ENCODE measurements at regions not wholly inside any gene's neighbourhood (a gene's known extent, or its start where the extent isn't known, plus 50 kb on each side); places are given as distances from the start of the nearest gene placed in this dataset.
A peak's percentile ranks its signal among the peaks of the same experiment; 100 is the strongest.

DNA sequence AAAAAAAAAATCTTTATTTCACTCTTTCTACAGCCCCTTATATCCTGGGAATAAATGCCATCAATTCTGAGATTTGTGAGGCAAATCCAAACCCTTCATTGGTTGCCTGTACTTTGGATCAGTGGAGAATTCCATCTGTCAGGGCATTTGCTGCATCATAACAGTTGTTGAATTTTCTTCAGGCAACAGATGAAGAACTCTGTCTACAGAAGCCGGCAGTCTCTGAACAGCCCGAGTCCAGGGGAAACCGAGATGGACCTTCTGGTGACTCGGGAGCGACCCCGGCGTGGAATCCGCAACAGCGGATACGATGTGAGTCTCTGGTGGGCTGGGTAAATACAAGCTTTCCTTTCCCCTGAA, 82.3 kb downstream of the C11orf91 start:
- no peak for DNase-seq
- intact Hi-C loops (cut with DNase I) = no loop called here

DNA sequence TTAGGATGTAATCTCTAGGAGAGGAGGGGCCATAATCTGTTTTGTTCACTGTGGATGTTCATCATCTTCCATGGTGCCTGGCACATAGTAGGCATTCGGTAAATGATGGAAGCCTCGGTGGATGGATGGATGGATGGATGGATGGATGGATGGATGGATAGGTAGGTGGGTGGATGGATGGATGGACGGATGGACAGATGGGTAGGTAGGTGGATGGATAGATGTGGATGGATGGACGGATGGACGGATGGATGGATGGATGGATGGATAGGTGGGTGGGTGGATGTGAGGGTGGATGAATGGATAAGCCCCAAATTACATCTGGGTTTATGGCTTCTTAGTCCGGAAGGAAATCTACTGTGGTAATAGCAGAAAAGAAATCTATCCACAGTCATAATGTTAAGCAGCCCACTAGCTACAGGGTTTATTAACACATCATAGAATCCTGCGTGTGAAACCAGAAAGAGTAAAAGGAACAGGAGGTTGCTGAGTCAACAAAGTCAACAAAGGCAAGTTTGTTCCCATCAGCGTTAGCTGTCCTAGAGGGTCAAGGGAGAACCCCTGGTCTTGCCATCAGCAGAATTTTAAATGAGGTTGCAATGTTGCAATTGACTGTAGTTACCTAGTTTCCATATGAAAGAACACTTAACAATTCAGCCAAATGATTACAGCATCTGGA, 82.8 kb downstream of the C11orf91 start:
- intact Hi-C loops (cut with DNase I) = no loop called here
- no peak for DNase-seq

DNA sequence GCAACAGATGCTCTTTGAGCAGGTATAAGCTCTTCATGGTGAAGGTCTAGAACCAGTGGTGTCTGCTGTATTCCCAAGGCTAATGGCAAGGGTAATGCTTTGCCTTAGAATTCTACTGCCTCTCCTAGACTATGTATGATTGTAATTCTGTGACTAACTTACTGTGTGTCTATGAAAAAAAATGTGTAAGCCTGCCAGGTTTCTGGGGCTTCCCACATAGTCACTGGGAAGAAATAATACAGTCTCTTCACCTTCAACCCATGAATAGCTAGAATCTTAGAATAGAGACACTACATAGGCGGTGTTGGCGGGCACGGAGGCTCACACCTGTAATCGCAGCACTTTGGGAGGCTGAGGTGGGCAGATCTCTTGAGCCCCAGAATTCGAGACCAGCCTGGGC, 84.1 kb downstream of the C11orf91 start:
- intact Hi-C loops (cut with DNase I) = no loop called here

DNA sequence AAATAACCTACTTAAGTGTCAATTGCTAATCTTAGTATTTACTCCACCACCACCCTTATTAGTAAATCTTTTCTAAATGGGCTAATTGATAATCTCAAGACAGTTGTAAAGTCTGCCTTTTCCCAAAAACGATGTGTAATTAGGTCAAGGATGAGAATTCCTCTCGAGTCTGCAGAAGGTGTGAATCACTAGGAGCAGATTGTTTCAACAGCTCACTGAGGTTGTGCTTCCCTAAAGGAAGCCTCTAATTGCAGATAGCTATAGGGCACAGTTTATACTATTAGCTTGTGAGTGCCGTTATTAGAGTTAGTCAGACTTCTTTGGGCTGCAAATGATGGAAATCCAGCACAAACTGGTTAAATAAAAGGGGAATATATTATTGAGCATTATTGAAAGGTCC, 84.9 kb downstream of the C11orf91 start:
- DNase-seq = no peak
- intact Hi-C loops (cut with DNase I) = no loop called here

More for the DNA sequence above, 84.1 kb downstream of the C11orf91 start:
- peak in 5 of 42 donors; percentile 33 to 61 (median 42) for DNase-seq

DNA sequence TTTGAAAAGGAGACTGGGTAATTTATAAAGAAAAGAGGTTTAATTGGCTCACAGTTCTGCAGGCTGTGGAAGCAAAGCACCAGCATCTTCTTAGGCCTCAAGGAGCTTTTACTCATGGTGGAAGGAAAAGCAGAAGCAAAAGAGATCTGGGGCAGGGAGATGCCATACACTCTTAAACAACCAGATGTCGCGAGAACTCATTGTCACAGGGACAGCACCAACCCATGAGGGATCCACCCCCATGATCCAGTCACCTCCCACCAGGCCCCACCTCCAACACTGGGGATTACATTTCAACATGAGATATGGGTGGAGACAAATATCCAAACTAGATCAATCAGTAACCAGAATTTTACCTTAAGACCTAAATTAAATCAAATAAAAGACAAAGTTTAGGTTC, 87.2 kb downstream of the C11orf91 start:
- no peak for DNase-seq
- intact Hi-C loops (cut with DNase I) = no loop called here

DNA sequence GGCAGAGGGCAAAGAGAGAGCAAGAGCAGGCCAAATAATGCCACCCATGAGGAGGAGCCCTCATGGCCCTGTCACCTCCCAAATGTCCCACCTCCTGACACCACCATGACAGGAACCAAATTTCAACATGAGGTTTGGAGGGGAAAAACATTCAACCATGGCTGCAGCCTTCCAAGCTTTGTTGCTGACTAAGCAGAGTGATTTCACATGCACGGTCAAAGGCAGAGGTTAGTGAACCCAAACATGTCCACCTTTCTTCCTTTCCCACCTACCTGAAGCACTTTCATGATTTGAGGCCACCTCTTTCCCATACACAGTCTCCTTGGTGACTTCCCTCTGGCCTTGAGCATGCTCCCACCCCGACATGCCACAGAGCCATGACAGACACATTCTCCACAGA, 89.7 kb downstream of the C11orf91 start:
- intact Hi-C loops (cut with DNase I) = no loop called here
- no peak for DNase-seq

DNA sequence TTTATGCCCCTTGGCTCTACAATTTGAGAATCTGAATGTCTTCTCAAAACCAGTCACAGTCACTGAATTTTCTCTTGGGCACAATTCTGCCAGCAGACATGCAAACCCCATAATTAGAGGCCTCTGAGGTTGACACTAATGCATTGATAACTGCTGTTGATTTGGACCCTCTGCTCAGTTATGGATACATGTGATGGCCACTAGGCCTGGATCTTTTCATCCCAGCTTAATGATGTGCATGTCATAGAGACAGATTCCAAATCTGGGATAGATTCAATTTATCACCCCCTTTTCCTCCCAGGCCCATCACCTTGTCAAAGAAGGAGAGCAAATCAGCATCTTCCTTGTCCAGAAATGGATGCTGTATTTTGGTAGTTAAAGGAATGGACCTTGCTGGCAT, 92.2 kb downstream of the C11orf91 start:
- intact Hi-C loops (cut with DNase I) = no loop called here
- no peak for DNase-seq

DNA sequence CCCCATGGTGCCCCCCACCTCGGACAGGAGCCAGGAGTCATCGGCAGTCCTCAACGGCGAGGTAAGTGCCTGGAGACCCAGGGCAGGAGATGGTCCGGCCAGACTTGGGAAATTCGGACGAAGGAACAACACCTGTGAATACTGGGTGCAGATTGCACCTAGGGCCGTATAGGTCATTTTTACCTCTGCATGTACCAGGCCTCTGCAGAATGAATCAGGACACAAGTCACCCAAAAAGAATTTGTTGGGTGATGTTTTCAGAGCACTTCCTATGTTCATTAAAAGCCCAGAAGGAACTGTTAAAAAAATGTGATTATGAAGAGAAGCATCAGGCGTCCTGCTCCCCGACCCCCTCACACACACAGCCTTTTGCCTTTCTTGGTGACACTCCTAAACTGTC, 93.9 kb downstream of the C11orf91 start:
- intact Hi-C loops (cut with DNase I) = no loop called here
- DNase-seq = no peak

DNA sequence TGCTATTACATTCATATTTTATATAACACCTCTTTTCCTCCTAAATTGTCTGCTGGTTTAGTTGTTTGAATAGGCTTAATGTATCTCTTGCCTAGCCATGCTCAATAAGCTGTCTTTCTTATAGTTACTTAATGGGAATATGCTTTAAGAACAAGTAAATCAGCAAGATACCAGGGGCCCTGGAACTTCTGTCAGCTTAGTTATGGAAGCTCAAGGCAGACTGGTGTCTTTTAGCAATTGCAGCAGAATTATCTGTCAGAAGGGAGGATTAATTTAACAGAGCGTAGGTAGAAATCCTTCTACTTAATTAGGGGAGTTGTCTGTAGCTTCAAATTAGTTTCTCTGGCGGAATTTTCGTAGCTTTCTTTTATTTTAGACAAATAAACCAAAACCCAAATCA, 94.9 kb downstream of the C11orf91 start:
- DNase-seq = peak in 3 of 42 donors; percentile 36 to 51 (median 36)
- intact Hi-C loops (cut with DNase I) = no loop called here

DNA sequence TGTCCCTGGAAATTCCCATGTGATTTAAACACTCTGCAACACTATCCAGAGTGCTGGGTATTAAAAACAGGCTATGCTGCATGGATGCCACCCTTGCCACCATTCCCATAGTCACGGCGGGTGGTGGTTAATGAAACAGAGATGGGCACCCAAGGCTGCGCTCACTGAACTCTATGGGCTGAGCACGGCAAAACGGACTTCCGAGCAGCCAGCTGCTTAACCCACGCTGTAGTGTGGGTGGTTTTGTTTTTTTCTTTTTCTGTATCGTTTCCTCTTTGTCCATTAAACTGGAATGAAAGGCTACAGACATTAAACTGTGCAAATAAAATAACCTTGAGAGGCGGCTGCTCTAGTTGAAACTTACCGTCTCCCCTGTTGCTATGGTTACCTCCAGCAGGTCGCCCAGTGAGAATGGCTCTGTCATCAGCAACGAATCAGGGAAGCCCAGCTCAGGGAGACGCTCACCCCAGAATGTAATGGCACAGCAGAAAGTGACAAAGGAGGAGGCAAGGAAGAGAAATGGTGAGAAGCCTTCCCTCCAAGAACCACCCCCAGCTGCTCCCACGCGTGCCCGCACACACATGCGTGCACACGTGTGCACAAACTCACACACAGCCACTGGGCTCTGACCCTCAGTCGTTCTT, 102.1 kb downstream of the C11orf91 start:
- peak; percentile 27 to 94 (median 74) for DNase-seq
- intact Hi-C loops (cut with DNase I) = no loop called here

DNA sequence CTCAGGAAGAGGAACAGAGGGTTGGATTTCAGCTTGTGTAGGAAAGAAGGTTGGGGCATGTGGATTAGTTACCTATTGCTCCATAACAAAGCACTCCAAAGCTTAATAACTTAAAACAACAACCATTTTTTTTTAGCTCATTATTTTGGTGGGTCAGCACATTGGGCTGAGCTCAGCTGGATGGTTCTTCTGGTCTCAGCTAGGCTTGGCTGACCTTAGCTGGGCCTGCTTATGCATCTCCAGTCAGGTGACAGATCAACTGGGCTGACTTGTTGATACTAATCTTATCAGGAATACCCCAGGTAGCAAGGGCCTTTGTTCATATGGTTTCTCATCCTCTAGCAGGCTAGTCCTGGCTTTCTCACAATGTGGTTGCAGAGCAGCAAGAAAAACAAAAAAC, 106.4 kb downstream of the C11orf91 start:
- DNase-seq = no peak
- intact Hi-C loops (cut with DNase I) = no loop called here

DNA sequence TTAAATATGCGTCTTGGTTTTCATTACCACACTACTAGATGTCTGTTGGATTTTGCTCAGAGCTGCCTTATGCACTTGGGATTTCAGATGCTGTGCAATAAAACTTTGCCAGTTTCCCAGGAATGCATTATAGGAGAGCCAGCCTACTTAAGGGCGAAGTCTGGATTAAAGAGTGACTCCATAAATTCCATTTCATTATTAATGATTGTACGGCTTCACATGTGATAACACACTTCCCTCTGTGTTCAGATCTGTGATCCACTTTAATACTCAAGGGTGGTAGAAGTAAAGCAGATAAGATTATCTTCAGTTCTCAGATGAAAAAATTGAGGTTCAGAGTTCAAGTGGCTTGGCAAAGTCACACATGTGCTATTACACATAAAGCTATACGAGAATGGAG, 110.2 kb downstream of the C11orf91 start:
- intact Hi-C loops (cut with DNase I) = no loop called here
- DNase-seq = no peak

DNA sequence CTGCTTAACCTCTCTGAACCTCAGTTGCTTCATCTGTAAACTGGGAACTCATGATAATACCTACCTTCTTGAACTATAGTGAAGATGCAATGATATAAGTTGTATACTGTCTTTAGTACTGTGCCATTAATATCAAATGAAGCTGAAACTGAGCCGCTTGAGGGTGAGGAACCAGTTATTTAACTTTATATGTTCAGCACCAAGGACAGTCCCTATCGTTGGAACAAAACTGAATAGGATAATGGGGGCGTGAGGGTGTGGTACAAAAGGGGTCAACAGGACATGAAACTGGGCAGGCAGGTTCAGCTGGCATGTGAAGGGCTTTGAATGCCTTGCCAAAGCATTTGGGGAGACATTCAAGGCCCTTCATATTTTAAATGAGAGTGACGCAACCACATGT, 112.6 kb downstream of the C11orf91 start:
- no peak for DNase-seq
- intact Hi-C loops (cut with DNase I) = no loop called here

DNA sequence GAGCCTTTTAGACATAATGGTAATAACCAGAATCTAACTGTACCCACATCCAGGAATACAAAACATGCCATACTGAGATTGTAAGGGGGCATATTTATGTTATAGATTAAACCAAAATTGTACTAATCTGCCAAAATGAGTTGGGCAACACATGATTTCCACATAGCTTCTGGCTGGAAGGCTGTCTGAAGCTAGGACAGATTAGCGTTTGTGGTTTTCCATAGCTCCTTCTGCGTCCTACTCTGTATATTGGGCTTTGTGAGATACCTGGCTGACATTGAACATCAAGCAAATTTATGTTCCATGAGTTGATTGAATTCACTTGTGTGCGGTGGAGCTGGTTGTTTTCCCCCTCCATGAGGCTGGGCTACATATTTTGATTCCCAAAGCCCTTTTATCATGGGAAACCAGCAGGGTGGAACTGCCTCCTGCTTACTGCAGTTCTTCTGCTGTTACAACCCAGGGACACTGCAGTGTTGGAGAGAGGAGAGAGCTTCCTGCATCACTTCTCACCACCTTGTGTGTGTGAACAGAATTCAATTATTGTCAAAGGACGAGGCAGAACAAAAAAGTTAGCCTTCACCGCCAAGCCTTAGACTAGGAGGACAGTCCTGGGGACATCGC, 114.9 kb downstream of the C11orf91 start:
- intact Hi-C loops (cut with DNase I) = no loop called here
- DNase-seq = no peak

DNA sequence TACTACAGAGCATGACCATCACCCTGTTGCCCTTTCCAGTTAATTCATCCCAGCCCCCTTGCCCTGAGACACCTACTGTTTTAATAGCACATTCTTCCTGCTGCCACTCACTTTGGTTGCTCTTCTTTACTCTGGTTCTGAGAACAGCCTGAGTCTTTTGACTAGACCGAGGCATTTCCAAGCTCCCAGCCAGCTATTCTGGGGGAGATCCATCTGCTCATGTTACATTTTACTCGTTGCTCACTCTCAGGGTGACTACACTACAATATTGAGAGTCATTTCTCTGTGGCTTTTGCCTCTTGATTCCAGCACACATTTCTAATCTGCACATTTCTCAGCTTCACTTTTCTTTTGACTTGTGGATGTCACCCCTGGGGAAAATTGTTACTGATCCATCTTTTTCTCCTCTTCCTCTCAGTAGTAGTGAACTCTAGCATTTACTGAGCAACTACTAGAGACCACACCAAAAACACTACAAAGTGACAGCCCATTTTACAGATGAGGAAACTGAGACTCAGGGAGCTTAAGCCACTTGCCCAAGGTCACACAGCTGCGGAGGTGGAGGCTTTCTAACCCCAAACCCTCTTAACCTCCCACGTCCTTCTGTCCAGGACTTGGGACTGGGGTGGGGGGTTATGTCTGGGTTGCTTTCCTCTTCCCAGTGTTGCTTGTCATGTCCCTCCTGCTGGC, 117.8 kb downstream of the C11orf91 start:
- no peak for DNase-seq
- intact Hi-C loops (cut with DNase I) = no loop called here

DNA sequence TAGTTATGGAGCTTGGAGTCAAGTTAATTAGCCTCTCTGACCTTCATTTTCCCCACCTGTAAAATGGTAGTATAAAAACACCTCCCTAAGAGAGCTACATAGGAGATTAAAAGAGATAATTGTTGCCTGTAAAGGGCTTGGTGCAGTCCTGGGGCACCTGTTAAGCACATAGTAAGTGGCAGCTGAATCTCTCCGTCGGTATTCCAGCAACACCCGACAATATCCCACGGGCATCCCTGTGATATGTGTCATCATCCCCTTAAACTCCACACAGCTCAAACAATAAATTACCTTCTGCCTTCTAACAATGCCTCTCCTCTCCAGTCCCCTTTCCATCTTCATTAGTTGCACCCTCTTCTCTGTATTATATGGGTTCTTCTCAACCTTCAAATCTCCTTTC, 121.5 kb downstream of the C11orf91 start:
- intact Hi-C loops (cut with DNase I) = no loop called here
- peak in 1 of 42 donors; percentile 4 for DNase-seq

DNA sequence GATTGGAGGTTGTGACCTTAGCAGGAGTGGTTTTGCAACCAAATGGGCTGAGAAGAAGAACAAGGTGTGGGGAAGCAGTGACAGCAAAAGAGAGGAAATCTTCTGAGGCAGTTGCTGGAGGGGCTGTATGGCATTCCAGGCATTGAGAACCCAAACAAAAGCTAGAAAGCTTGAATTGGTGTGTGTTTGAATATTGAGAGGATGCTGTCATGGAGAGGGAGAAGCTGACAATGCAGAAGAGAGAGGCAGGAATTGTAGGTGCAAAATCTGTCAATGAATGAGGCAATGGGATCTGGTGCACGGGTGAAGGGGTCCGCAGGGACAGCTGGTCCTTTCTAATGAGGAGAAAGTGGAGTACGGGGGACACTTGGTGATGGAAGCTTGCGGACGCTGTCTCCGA, 123.4 kb downstream of the C11orf91 start:
- intact Hi-C loops (cut with DNase I) = no loop called here
- DNase-seq = no peak

DNA sequence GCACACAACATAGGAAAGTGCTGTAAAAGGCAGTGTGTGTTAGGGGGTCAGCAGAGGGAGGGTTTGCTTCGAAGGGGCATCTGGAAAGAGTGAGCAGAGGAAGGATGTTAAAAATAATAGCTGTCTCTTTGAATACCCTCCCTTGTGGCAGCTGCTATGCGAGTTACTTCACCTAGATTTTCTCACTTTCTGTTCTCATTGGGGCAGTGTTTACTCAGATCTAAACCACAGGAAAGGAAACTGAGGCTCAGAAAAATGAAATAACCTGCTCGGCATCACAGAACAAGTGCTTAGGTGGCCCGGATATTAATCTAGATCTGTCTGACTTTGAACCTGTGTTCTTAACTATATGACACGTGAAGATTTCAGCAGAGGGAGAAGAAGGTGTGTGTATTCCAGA, 125.3 kb downstream of the C11orf91 start:
- no peak for DNase-seq
- intact Hi-C loops (cut with DNase I) = no loop called here

DNA sequence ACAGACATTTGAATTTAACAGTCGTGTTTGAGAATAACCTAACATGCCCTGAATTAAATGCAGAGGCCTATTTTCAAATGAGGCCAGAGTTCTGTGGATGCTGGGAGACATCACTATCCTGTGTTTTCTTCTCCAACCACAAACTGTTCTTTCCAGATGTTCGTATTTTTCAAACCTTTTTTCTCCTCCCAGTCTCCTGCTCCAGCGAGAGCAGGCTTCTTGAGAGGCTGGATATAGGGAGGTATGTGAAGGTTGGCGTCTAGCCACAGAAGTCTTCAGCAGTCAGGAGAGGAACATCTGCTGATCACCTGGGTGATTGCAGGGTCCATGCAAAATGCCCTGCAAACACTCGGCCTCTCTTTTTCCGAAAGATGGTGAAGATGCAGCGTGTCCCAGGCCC, 126.3 kb downstream of the C11orf91 start:
- peak in 1 of 42 donors; percentile 30 for DNase-seq
- intact Hi-C loops (cut with DNase I) = no loop called here

DNA sequence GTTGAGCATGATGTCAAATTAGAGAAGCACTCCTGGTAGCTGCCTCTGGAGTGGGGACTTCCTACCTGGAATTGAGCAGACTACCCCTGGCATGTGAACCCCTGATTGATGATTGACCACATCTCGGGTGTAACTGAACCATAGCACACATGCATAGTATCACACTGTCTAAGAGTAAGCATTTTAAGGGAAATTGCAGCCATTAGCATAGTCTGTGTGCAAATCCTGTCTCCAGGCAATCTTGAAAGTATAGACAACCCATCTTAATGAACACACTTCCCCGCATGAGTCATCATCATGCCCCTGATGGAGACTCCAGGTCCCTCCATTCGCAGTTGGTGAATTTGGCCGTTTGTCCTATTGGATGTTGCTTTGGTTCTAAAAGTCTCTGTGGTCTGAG, 131.3 kb downstream of the C11orf91 start:
- DNase-seq = peak in 1 of 42 donors; percentile 14
- intact Hi-C loops (cut with DNase I) = no loop called here
